ENCODE measurements at regions not wholly inside any gene's neighbourhood (a gene's known extent, or its start where the extent isn't known, plus 50 kb on each side); places are given as distances from the start of the nearest gene placed in this dataset.
"Not testable (repeated sequence)": the region's sequence is repeated elsewhere in the genome, so short reads cannot be mapped to it uniquely, and the experiment has no call there.

GRCh38 chr18:25534401-25534800 is 182.4 kb upstream of the ZNF521 start:
- no peak for DNase-seq
- 28 to 51% (median 32%) methylated on average over 1 of the region's 1 CpG for WGBS, 5 donors
- Histone ChIP-seq H3K4me1 (no peaks in the 10 kb centered on the region), H3K27me3 (no peaks in the 10 kb centered on the region), H3K27ac (no peak overlapping the region), H3K9me3 (peaks cover 0 to 5% (median 0%) of the 10 kb centered on the region in 4 donors), H3K4me3 (no peak overlapping the region), H3K36me3 (no peaks in the 10 kb centered on the region)
- no peak for TF ChIP-seq EP300 (IDR thresholded peaks at IDR 0.05)
- intact Hi-C loops (cut with DNase I; ENCODE audit: low total_unique reads): no loop called here

GRCh38 chr18:25533218-25533617 is 181.3 kb upstream of the ZNF521 start:
- TF ChIP-seq POLR2A (IDR thresholded peaks at IDR 0.05) (no peak), EP300 (IDR thresholded peaks at IDR 0.05) (no peak), POLR2AphosphoS5 (IDR thresholded peaks at IDR 0.05) (no peak), CTCF (IDR thresholded peaks at IDR 0.05) (no peak)
- 64 to 90% (median 72%) methylated on average over 4 of the region's 4 CpGs for WGBS, 5 donors
- Histone ChIP-seq H3K27me3 (no peaks in the 10 kb centered on the region), H3K36me3 (no peaks in the 10 kb centered on the region), H3K4me1 (no peaks in the 10 kb centered on the region), H3K9me3 (peaks cover 0 to 5% (median 0%) of the 10 kb centered on the region in 4 donors), H3K4me3 (no peak overlapping the region), H3K27ac (no peak overlapping the region)
- intact Hi-C loops (cut with DNase I; ENCODE audit: low total_unique reads): no loop called here
- no peak for DNase-seq

GRCh38 chr18:25531207-25531606 is 179.2 kb upstream of the ZNF521 start:
- Histone ChIP-seq H3K27me3 (no peaks in the 10 kb centered on the region), H3K4me1 (no peaks in the 10 kb centered on the region), H3K9me3 (peaks cover 0 to 5% (median 0%) of the 10 kb centered on the region in 4 donors), H3K4me3 (no peak overlapping the region), H3K36me3 (no peaks in the 10 kb centered on the region), H3K27ac (no peak overlapping the region)
- TF ChIP-seq EP300 (IDR thresholded peaks at IDR 0.05) (no peak), POLR2A (IDR thresholded peaks at IDR 0.05) (no peak), POLR2AphosphoS5 (IDR thresholded peaks at IDR 0.05) (no peak), CTCF (IDR thresholded peaks at IDR 0.05) (no peak)
- no peak for DNase-seq
- WGBS, 5 donors: 61 to 74% (median 69%) methylated on average over 3 of the region's 3 CpGs
- intact Hi-C loops (cut with DNase I; ENCODE audit: low total_unique reads): no loop called here

GRCh38 chr18:25525789-25526188 is 173.8 kb upstream of the ZNF521 start:
- intact Hi-C loops (cut with DNase I; ENCODE audit: low total_unique reads); H3K36me3 ChIP-seq; DNase-seq; H3K27ac ChIP-seq; H3K4me1 ChIP-seq; H3K27me3 ChIP-seq; H3K4me3 ChIP-seq; H3K9me3 ChIP-seq: not testable (repeated sequence)
- WGBS, 5 donors: 70 to 90% (median 75%) methylated on average over 1 of the region's 1 CpG

- no peaks in the 10 kb centered on the region for H3K9me3 ChIP-seq
- TF ChIP-seq POLR2A (IDR thresholded peaks at IDR 0.05) (no peak), CTCF (IDR thresholded peaks at IDR 0.05) (no peak), EP300 (IDR thresholded peaks at IDR 0.05) (no peak), POLR2AphosphoS5 (IDR thresholded peaks at IDR 0.05) (no peak)
- no peaks in the 10 kb centered on the region for H3K4me1 ChIP-seq
- no peak overlapping the region for H3K4me3 ChIP-seq
- no peaks in the 10 kb centered on the region for H3K36me3 ChIP-seq
- intact Hi-C loops (cut with DNase I; ENCODE audit: low total_unique reads): no loop called here
- DNase-seq: no peak
- 55 to 68% (median 62%) methylated on average over 3 of the region's 3 CpGs for WGBS, 5 donors
- no peak overlapping the region for H3K27ac ChIP-seq
- no peaks in the 10 kb centered on the region for H3K27me3 ChIP-seq
Measured at GRCh38 chr18:25518716-25519053, 166.7 kb upstream of the ZNF521 start.
